ENCODE measurements at regions not wholly inside any gene's neighbourhood (a gene's known extent, or its start where the extent isn't known, plus 50 kb on each side); places are given as distances from the start of the nearest gene placed in this dataset.

- DNase-seq = no peak
- Histone ChIP-seq H3K4me1 (no peaks in the 10 kb centered on the region), H3K36me3 (ENCODE audit: low read depth, missing control alignments) (no peaks in the 10 kb centered on the region), H3K4me3 (no peak overlapping the region), H3K27ac (no peak overlapping the region), H3K27me3 (no peaks in the 10 kb centered on the region), H3K9me3 (no peaks in the 10 kb centered on the region)
- TF ChIP-seq CTCF (IDR thresholded peaks at IDR 0.05) = no peak
- TF ChIP-seq POLR2A (IDR thresholded peaks at IDR 0.05) = no peak
- WGBS, 2 donors = 72 to 75% methylated on average over 3 of the region's 3 CpGs
- intact Hi-C loops (cut with DNase I; ENCODE audit: low total_unique reads) = no loop called here
These were observed 234.9 kb downstream of the SPATA31D1 start for GRCh38 chr9:82223442-82223841.

- TF ChIP-seq POLR2A (IDR thresholded peaks at IDR 0.05) (no peak), CTCF (IDR thresholded peaks at IDR 0.05) (no peak)
- Histone ChIP-seq H3K9me3 (no peaks in the 10 kb centered on the region), H3K4me3 (no peak overlapping the region), H3K4me1 (no peaks in the 10 kb centered on the region), H3K27me3 (no peaks in the 10 kb centered on the region), H3K27ac (no peak overlapping the region), H3K36me3 (ENCODE audit: low read depth, missing control alignments) (no peaks in the 10 kb centered on the region)
- WGBS, 2 donors = 93 to 94% methylated on average over 1 to 2 of the region's 2 CpGs
- no peak for DNase-seq
- intact Hi-C loops (cut with DNase I; ENCODE audit: low total_unique reads) = no loop called here
These were observed 242.8 kb downstream of the SPATA31D1 start for GRCh38 chr9:82231411-82231810.

GRCh38 chr9:82234160-82234943, 245.8 kb downstream of the SPATA31D1 start:
- DNase-seq = no peak
- H3K27ac ChIP-seq = no peak overlapping the region
- H3K4me1 ChIP-seq = no peaks in the 10 kb centered on the region
- intact Hi-C loops (cut with DNase I; ENCODE audit: low total_unique reads) = no loop called here
- 30 to 39% methylated on average over 4 of the region's 4 CpGs for WGBS, 2 donors
- H3K4me3 ChIP-seq = no peak overlapping the region
- TF ChIP-seq POLR2A (IDR thresholded peaks at IDR 0.05) (no peak), CTCF (IDR thresholded peaks at IDR 0.05) (no peak)
- H3K36me3 ChIP-seq (ENCODE audit: low read depth, missing control alignments) = no peaks in the 10 kb centered on the region
- no peaks in the 10 kb centered on the region for H3K9me3 ChIP-seq
- H3K27me3 ChIP-seq = no peaks in the 10 kb centered on the region

GRCh38 chr9:82242285-82242963, 253.9 kb downstream of the SPATA31D1 start:
- no peaks in the 10 kb centered on the region for H3K27me3 ChIP-seq
- DNase-seq = no peak
- no peak for TF ChIP-seq POLR2A (IDR thresholded peaks at IDR 0.05)
- no peak for TF ChIP-seq CTCF (IDR thresholded peaks at IDR 0.05)
- intact Hi-C loops (cut with DNase I; ENCODE audit: low total_unique reads) = no loop called here
- no peaks in the 10 kb centered on the region for H3K9me3 ChIP-seq
- H3K36me3 ChIP-seq (ENCODE audit: low read depth, missing control alignments) = no peaks in the 10 kb centered on the region
- H3K27ac ChIP-seq = no peak overlapping the region
- no peaks in the 10 kb centered on the region for H3K4me1 ChIP-seq
- WGBS, 2 donors = 79 to 82% methylated on average over 5 of the region's 5 CpGs
- no peak overlapping the region for H3K4me3 ChIP-seq

Data from testis (tissue), 2 donors.